ENCODE measurements at regions not wholly inside any gene's neighbourhood (a gene's known extent, or its start where the extent isn't known, plus 50 kb on each side); places are given as distances from the start of the nearest gene placed in this dataset.

- H4K5ac ChIP-seq (ENCODE audit: low read depth, low read length): no peak overlapping the region
- H3K4me1 ChIP-seq (ENCODE audit: control insufficient read depth, insufficient read depth, low read length): no peaks in the 10 kb centered on the region
- no peak overlapping the region for H2BK20ac ChIP-seq (ENCODE audit: low read depth, low read length)
- no peak overlapping the region for H3K18ac ChIP-seq (ENCODE audit: low read depth, low read length)
- in situ Hi-C loops (cut with MboI; ENCODE audit: low sequenced_read_pairs): no loop called here
- H4K20me1 ChIP-seq (ENCODE audit: insufficient read depth, low read length): no peaks in the 10 kb centered on the region
- no peaks in the 10 kb centered on the region for H3K9me1 ChIP-seq (ENCODE audit: insufficient read depth, low read length)
- H4K8ac ChIP-seq (ENCODE audit: low read depth in 2 of 2, low read length in 2 of 2): no peak overlapping the region
- no peaks in the 10 kb centered on the region for H3K36me3 ChIP-seq (ENCODE audit: control insufficient read depth, insufficient read depth, low read length)
- ATAC-seq (ENCODE audit: low read depth): no peak
- no peak overlapping the region for H2BK5ac ChIP-seq (ENCODE audit: low read depth, low read length, poor library complexity, severe bottlenecking)
- no peak overlapping the region for H2AK5ac ChIP-seq (ENCODE audit: low read depth, low read length)
- H3K27me3 ChIP-seq (ENCODE audit: control insufficient read depth, insufficient read depth, low read length): no peaks in the 10 kb centered on the region
- H2BK15ac ChIP-seq (ENCODE audit: low read depth, low read length): no peak overlapping the region
- H3K79me1 ChIP-seq (ENCODE audit: low read depth in 1 of 2, low read length in 2 of 2): no peaks in the 10 kb centered on the region
- H2AK9ac ChIP-seq (replicated peaks; ENCODE audit: low read depth, low read length, poor library complexity): no peak overlapping the region
- H3K9ac ChIP-seq (ENCODE audit: low read depth, low read length): no peak overlapping the region
- H3K56ac ChIP-seq (ENCODE audit: extremely low read depth, insufficient read depth, low read length): no peak overlapping the region
- no TSS peak for BruUV-seq (replicated peaks)
- H3K27ac ChIP-seq (ENCODE audit: insufficient read depth, low read length): no peak overlapping the region
- ChIA-PET POLR2A (ENCODE audit: unreplicated experiment) (no interaction called here), CTCF (no interaction called here)
- TF ChIP-seq MAFK (IDR thresholded peaks at IDR 0.05; ENCODE audit: low read depth, low read length) (no peak), RAD21 (IDR thresholded peaks at IDR 0.05; ENCODE audit: low read length) (no peak), CEBPB (IDR thresholded peaks at IDR 0.05; ENCODE audit: low read depth, low read length) (no peak), NFE2L2 (IDR thresholded peaks at IDR 0.05; ENCODE audit: low read depth, low read length) (no peak), RFX5 (IDR thresholded peaks at IDR 0.05; ENCODE audit: low read depth, low read length) (no peak), ELK1 (IDR thresholded peaks at IDR 0.05; ENCODE audit: borderline replicate concordance, low read depth, low read length) (no peak), SMC3 (IDR thresholded peaks at IDR 0.05; ENCODE audit: low read depth, low read length) (no peak), BHLHE40 (IDR thresholded peaks at IDR 0.05; ENCODE audit: low read depth, low read length) (no peak), CTCF (conservative IDR thresholded peaks at IDR 0.05; ENCODE audit: low read depth, low read length) (no peak), POLR2A (IDR thresholded peaks at IDR 0.05; ENCODE audit: low read depth, low read length) (no peak), USF2 (IDR thresholded peaks at IDR 0.05; ENCODE audit: low read depth, low read length) (no peak), MAZ (IDR thresholded peaks at IDR 0.05; ENCODE audit: borderline replicate concordance, low read depth, low read length) (no peak), RCOR1 (IDR thresholded peaks at IDR 0.05; ENCODE audit: insufficient replicate concordance, low read length) (no peak), CHD1 (IDR thresholded peaks at IDR 0.05; ENCODE audit: low read depth, low read length) (no peak), FOS (IDR thresholded peaks at IDR 0.05; ENCODE audit: low read depth, low read length) (no peak)
- dilution Hi-C loops (cut with HindIII; ENCODE audit: low sequenced_read_pairs, unreplicated experiment): no loop called here
- DNase-seq: no peak
- no peak overlapping the region for H3K14ac ChIP-seq (replicated peaks; ENCODE audit: low read depth, low read length)
- H2BK120ac ChIP-seq (ENCODE audit: low read depth, low read length): no peak overlapping the region
- no peak overlapping the region for H3K4me3 ChIP-seq (ENCODE audit: insufficient read depth, low read depth, low read length)
- WGBS, 2 experiments (ENCODE audit: extremely low coverage in 2 of 2, insufficient read length in 1 of 2): no CpG with 5 or more reads among the region's 2 CpGs
- no peak overlapping the region for H2AFZ ChIP-seq (replicated peaks; ENCODE audit: low read length, poor library complexity)
- intact Hi-C loops (cut with micrococcal nuclease): no loop called here
- H4K91ac ChIP-seq (ENCODE audit: insufficient read depth, low read depth, low read length): no peak overlapping the region
- no peak overlapping the region for H3K23ac ChIP-seq (ENCODE audit: low read depth, low read length)
- H3K4ac ChIP-seq (ENCODE audit: low read depth, low read length): no peak overlapping the region
- no peak overlapping the region for H3K4me2 ChIP-seq (ENCODE audit: low read depth, low read length)
- peaks cover 3% of the 10 kb centered on the region for H3K9me3 ChIP-seq (ENCODE audit: control insufficient read depth, insufficient read depth, low read length)
These were observed 100.2 kb upstream of the REG3G start for GRCh38 chr2:78925258-78925657.

Measured in IMR-90 (cell line).